ENCODE measurements at regions not wholly inside any gene's neighbourhood (a gene's known extent, or its start where the extent isn't known, plus 50 kb on each side); places are given as distances from the start of the nearest gene placed in this dataset.

GRCh38 chr3:176848431-176849214, 348.7 kb downstream of the TBL1XR1 start:
- TF ChIP-seq CTCF (IDR thresholded peaks at IDR 0.05; ENCODE audit: insufficient read depth, low read length) = no peak
- TF ChIP-seq REST (IDR thresholded peaks at IDR 0.05; ENCODE audit: insufficient replicate concordance, low read depth) = no peak
